ENCODE measurements at regions not wholly inside any gene's neighbourhood (a gene's known extent, or its start where the extent isn't known, plus 50 kb on each side); places are given as distances from the start of the nearest gene placed in this dataset.

- Mint-ChIP-seq H3K27me3 (no peaks in the 10 kb centered on the region), H3K27ac (no peak overlapping the region), H3K9me3 (ENCODE audit: low read depth) (no peaks in the 10 kb centered on the region), H3K36me3 (ENCODE audit: insufficient read depth) (no peaks in the 10 kb centered on the region), H3K4me1 (ENCODE audit: low read depth) (peaks cover 6% of the 10 kb centered on the region), H3K4me3 (ENCODE audit: low read depth) (no peak overlapping the region)
- TF ChIP-seq, protein P1, sequence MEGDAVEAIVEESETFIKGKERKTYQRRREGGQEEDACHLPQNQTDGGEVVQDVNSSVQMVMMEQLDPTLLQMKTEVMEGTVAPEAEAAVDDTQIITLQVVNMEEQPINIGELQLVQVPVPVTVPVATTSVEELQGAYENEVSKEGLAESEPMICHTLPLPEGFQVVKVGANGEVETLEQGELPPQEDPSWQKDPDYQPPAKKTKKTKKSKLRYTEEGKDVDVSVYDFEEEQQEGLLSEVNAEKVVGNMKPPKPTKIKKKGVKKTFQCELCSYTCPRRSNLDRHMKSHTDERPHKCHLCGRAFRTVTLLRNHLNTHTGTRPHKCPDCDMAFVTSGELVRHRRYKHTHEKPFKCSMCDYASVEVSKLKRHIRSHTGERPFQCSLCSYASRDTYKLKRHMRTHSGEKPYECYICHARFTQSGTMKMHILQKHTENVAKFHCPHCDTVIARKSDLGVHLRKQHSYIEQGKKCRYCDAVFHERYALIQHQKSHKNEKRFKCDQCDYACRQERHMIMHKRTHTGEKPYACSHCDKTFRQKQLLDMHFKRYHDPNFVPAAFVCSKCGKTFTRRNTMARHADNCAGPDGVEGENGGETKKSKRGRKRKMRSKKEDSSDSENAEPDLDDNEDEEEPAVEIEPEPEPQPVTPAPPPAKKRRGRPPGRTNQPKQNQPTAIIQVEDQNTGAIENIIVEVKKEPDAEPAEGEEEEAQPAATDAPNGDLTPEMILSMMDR (IDR thresholded peaks at IDR 0.05; ENCODE audit: unreplicated experiment) = peak; percentile 54
- DNase-seq (ENCODE audit: low spot score, unreplicated experiment) = no peak
These were observed 105.7 kb downstream of the LCA5 start for GRCh38 chr6:79431537-79431933.

- Mint-ChIP-seq H3K36me3 (ENCODE audit: insufficient read depth) (no peaks in the 10 kb centered on the region), H3K4me1 (ENCODE audit: low read depth) (peaks cover 6% of the 10 kb centered on the region), H3K9me3 (ENCODE audit: low read depth) (no peaks in the 10 kb centered on the region), H3K27ac (no peak overlapping the region), H3K4me3 (ENCODE audit: low read depth) (no peak overlapping the region), H3K27me3 (no peaks in the 10 kb centered on the region)
- no peak for DNase-seq (ENCODE audit: low spot score, unreplicated experiment)
- TF ChIP-seq, protein P1 (IDR thresholded peaks at IDR 0.05; ENCODE audit: unreplicated experiment) = no peak
These were observed 106.2 kb downstream of the LCA5 start for GRCh38 chr6:79430913-79431536.

- H3K4me3 Mint-ChIP-seq (ENCODE audit: low read depth) = no peak overlapping the region
- TF ChIP-seq, protein P1 (IDR thresholded peaks at IDR 0.05; ENCODE audit: unreplicated experiment) = no peak
- H3K27me3 Mint-ChIP-seq = no peaks in the 10 kb centered on the region
- H3K4me1 Mint-ChIP-seq (ENCODE audit: low read depth) = peaks cover 3% of the 10 kb centered on the region
- H3K9me3 Mint-ChIP-seq (ENCODE audit: low read depth) = no peaks in the 10 kb centered on the region
- peak overlapping the region; percentile 22 for H3K27ac Mint-ChIP-seq
- H3K36me3 Mint-ChIP-seq (ENCODE audit: insufficient read depth) = no peaks in the 10 kb centered on the region
- DNase-seq (ENCODE audit: low spot score, unreplicated experiment) = no peak
These were observed 109.5 kb downstream of the LCA5 start for GRCh38 chr6:79427721-79428120.

GRCh38 chr6:79426625-79427278 lies 110.5 kb downstream of the LCA5 start:
- no peak for DNase-seq (ENCODE audit: low spot score, unreplicated experiment)
- Mint-ChIP-seq H3K9me3 (ENCODE audit: low read depth) (no peaks in the 10 kb centered on the region), H3K36me3 (ENCODE audit: insufficient read depth) (no peaks in the 10 kb centered on the region), H3K27ac (no peak overlapping the region), H3K4me1 (ENCODE audit: low read depth) (peaks cover 9% of the 10 kb centered on the region), H3K4me3 (ENCODE audit: low read depth) (no peak overlapping the region), H3K27me3 (no peaks in the 10 kb centered on the region)
- TF ChIP-seq, protein P1 (IDR thresholded peaks at IDR 0.05; ENCODE audit: unreplicated experiment) = no peak

DNA sequence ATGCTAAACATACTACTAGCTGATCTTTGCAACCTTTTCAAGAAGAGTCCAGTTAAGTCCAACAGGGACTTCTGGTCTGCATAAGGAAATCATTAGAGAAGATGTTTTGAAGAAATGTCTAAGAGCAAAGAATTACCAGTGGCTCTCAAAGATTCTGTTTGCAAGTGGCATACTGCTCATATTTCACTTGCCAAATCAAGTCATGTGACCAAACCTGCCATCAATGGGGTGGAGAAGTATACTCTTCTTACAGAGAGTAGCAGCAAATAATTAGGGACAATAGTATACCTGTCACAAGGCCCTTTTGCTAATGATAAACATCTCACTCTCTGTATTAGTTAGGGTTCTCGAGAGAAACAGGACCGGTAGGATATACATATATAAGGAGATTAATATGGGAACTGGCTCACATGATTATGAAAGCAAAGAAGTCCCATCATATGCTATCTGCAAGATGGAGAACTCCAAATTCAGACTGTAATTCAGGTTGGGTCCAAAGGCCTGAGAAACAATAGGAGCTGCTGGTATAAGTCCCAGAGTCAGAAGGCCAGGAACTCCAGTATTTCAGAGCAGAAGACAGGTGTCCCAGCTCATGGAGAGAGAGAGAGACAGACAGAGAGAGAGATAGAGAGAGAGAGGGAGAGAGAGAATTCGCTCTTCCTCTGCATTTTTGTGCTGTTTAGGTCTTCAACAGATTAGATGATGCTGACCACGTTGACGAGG lies 111.5 kb downstream of the LCA5 start:
- H3K27ac Mint-ChIP-seq = no peak overlapping the region
- no peaks in the 10 kb centered on the region for H3K27me3 Mint-ChIP-seq
- TF ChIP-seq, protein P1 (IDR thresholded peaks at IDR 0.05; ENCODE audit: unreplicated experiment) = no peak
- no peaks in the 10 kb centered on the region for H3K36me3 Mint-ChIP-seq (ENCODE audit: insufficient read depth)
- no peaks in the 10 kb centered on the region for H3K9me3 Mint-ChIP-seq (ENCODE audit: low read depth)
- H3K4me3 Mint-ChIP-seq (ENCODE audit: low read depth) = no peak overlapping the region
- no peak for DNase-seq (ENCODE audit: low spot score, unreplicated experiment)
- peaks cover 10% of the 10 kb centered on the region for H3K4me1 Mint-ChIP-seq (ENCODE audit: low read depth)
